ENCODE measurements at regions not wholly inside any gene's neighbourhood (a gene's known extent, or its start where the extent isn't known, plus 50 kb on each side); places are given as distances from the start of the nearest gene placed in this dataset.

DNA sequence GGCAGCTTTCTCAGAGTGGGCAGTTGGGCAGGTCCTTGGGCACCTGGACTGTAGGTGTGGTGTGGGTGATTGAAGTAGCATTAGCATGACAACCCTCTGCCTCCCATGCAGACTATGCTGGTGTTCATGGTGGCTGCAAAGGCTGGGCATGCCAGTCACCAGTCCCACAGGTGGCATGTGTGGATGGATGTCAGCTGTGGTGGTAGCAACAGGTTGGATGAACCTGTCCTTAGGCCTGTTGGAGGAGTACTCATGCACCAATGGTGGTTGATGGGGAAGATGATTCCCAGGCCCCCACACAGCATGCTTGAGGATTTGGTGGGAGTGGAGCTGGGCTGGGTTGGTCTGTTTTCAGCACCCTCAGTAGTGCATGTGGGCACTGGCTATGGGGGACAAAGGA, 251.1 kb downstream of the PAX1 start:
- no peak for DNase-seq (ENCODE audit: low spot score)

DNA sequence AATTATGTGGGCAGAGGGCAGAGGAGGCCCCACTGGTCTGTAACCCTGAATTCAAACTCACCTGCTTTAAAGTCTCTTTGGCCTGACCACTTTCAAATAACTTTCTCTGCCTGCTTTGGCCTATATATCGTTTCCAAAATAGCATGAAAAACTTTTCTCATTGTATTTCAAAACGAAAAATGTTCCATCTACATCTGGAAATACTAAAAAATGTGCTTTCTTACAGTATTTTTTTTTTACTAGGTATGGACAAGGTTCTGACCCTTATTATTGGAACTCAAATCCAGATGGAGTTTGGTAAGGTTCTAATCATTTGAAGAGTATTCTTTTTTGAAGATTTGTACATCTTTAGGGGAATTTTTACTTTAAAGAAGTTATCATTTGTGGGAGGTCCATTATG, 241.9 kb downstream of the PAX1 start:
- no peak for DNase-seq (ENCODE audit: low spot score)

- DNase-seq (ENCODE audit: low spot score) = no peak
These were observed 238.8 kb downstream of the PAX1 start for GRCh38 chr20:21944227-21944626.

GRCh38 chr20:21941941-21942805, 236.7 kb downstream of the PAX1 start:
- DNase-seq (ENCODE audit: low spot score) = no peak

DNA sequence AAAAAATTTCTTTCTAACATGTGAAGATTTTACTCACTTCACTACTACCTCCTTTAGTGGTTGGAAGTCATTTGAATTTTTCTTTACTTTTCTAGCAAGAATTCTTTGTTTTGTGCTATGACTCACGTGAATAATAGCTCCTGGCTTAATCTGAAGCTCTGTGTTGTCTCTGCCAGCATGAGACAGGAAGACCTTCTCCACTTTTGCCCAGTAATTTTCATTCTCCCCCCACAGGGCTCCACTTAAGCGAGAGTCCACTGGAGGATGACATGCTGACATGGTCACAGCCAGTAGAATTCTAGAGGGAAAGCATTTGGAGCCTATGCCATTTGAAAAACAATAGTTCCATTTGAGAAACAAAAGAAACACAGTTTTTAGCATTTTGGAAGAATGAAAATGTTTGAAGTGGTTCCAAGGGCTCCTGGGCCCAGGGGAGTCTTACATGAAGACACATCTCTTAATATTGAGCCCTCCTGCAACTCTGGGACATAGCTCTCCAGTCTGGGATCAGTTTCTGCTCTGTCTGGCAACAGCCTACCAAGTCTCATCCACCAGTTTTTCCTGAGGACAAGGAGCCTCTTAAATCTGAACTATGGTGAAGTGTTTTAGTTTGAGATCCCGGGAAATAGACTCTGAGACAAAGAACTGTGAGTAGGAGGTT, 231.4 kb downstream of the PAX1 start:
- DNase-seq (ENCODE audit: low spot score) = no peak

DNA sequence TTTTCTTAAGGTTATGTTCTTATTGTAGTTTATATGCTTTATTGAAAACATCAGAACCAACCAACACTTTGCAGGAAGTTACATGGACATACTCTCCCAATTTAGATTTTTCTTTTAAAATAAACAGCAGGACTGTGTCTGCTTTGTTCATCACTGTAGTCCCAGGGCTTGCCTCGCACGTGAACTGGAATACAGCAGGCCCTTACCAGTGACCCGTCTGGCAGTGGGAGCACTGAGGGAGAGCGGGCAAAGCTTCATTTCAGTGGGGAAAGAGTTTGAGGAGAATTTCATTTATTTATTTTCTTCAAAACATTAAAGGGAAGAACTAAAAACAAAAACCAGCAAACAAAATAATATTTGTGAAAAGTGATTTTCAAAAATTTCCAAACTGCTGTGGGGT, 230.8 kb downstream of the PAX1 start:
- DNase-seq (ENCODE audit: low spot score) = no peak

DNA sequence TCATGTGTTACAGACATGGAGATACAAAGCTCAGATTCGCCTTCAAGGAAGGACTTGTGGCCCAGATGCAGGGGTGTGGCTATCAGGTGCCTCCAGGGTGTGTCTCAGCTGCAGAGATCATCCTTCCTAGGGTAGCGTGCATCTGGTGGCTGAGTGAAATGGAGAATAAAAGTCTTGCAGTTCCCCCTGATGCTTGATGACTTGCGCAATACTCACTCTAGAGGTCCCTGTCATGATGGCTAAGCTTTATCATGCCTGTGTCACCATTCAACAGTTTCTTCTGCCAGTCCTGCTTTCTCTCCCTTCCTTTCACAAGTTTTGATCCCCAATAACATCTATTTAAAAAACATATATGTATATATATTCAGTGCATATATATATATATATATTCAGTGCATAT, 228.1 kb downstream of the PAX1 start:
- no peak for DNase-seq (ENCODE audit: low spot score)

DNA sequence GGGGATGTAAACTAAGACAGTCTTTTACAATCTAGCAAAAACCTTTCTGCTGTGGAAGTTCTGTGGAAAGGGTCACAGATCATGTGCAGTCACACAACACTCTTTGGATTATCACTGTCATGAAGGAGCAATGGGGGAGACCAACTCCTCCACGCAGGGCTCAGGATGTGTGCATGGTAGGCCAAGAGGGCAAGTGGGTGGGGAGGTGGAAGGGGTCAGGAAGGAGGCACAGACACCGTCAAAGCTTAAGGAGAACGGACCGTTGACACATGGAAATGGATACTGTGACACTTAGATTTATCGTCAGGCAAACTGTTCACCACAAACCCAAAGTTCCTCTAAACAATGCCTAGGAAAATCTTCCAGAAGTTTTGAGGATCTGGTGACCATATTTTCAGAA, 215.8 kb downstream of the PAX1 start:
- DNase-seq (ENCODE audit: low spot score) = no peak

- DNase-seq (ENCODE audit: low spot score) = no peak
These were observed 214.7 kb downstream of the PAX1 start for GRCh38 chr20:21920211-21920610.

- no peak for DNase-seq (ENCODE audit: low spot score)
These were observed 212.9 kb downstream of the PAX1 start for GRCh38 chr20:21918398-21918797.

GRCh38 chr20:21902391-21902790, 196.9 kb downstream of the PAX1 start:
- no peak for DNase-seq (ENCODE audit: low spot score)

- no peak for DNase-seq (ENCODE audit: low spot score)
These were observed 196.2 kb downstream of the PAX1 start for GRCh38 chr20:21901470-21902275.

DNA sequence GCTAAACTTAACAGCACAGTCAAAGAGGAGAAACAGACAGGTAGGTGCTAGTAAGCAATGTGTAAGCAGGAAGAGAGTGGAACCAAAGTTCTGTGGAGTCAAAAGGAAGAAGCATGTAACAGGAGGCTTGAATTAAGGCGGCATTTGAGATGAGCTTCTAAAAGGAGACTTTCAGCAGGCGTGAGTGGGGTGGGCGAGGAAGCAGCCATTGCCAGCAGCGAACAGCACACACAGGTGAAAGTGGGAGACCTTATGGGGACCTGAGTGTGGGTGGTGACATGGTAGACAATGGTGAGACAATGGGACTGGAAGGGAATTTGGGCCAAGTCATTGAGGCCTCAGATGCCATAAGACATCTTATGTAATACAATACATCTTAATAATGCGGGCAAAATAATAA, 195.0 kb downstream of the PAX1 start:
- DNase-seq (ENCODE audit: low spot score) = no peak

GRCh38 chr20:21874921-21875320, 169.5 kb downstream of the PAX1 start:
- DNase-seq (ENCODE audit: low spot score) = no peak

DNA sequence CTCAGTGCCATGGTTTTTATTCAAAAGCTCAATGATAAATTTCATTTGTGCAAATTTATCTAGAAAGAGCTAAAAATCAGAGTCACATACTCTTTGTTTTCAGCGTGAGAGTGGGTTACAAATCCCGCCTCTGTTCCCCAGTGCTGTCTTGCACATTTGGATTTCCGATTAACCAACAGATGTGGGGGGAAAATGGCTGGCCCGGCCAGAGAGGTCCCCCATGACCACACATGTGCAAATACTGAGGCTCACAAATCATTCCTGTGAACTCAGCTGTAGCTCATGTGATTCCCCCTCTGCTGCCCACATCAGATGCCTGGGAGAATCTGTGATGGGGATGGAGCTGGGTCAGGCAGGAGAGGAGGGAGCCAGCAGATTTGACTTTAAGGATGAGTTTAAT, 168.7 kb downstream of the PAX1 start:
- DNase-seq (ENCODE audit: low spot score) = no peak

GRCh38 chr20:21873291-21873690, 167.8 kb downstream of the PAX1 start:
- DNase-seq (ENCODE audit: low spot score) = no peak

DNA sequence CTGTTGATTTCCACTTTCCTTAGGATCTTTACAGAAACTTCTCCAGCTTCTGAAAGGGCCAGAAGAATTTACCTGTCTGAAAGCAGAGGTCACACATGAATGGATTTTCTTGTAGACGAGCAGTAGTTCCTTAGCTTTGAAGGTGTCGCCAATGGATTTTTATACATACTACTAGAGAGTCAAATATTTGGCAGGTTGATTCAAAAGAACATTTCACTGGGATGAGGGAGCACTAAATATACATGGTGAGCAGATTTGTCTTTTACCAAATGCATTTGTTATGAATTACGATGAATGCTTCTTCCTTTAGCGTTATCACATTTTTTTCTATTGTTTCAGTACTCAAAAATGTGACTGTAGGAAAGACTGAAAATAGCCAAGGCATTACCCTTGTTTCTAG, 162.3 kb downstream of the PAX1 start:
- DNase-seq (ENCODE audit: low spot score) = no peak

- DNase-seq (ENCODE audit: low spot score) = no peak
These were observed 161.9 kb downstream of the PAX1 start for GRCh38 chr20:21867353-21867752.

DNA sequence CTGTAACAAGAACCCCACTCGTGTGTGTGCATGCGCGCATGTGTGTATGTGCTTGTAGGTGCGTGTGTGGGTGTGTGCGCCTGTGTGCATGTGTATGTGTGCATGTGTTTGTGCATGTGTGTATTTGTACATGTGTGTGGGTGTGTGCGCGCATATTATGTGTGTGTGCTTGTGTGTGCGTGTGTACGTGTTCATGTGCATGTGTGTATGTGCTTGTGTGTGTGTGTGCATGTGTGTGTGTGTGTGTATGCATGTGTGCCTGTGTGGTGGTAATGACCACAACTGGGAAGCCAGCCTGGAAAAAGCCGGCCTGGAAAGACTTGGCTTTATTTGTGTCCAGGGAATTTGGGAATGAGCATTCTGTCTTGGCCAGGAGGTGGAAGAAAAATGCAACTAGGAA, 157.5 kb downstream of the PAX1 start:
- no peak for DNase-seq (ENCODE audit: low spot score)

- DNase-seq (ENCODE audit: low spot score) = no peak
These were observed 156.9 kb downstream of the PAX1 start for GRCh38 chr20:21862259-21862946.

GRCh38 chr20:21840991-21841390, 135.5 kb downstream of the PAX1 start:
- DNase-seq (ENCODE audit: low spot score) = no peak

DNA sequence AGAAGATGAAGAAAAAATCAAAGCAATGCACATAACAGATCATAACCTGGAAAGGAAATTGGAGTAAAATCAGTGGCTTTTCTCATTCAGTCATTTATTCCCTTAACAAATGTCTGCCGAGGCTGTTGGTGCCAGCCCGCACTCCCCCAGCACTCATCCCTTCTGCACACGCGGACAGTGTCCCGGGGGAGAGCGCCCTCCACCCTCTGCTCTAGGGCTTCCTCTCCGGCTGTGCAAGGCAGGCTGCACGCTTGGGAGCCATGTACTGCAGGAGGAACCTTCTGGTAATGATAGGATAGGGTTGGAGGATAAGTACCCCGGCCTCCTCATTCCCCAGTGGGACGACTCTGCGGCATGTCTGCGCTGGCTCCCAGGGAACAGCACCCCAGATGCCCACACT, 134.5 kb downstream of the PAX1 start:
- no peak for DNase-seq (ENCODE audit: low spot score)

Measured in kidney tubule cell (primary cell).